ENCODE measurements at regions not wholly inside any gene's neighbourhood (a gene's known extent, or its start where the extent isn't known, plus 50 kb on each side); places are given as distances from the start of the nearest gene placed in this dataset.

DNA sequence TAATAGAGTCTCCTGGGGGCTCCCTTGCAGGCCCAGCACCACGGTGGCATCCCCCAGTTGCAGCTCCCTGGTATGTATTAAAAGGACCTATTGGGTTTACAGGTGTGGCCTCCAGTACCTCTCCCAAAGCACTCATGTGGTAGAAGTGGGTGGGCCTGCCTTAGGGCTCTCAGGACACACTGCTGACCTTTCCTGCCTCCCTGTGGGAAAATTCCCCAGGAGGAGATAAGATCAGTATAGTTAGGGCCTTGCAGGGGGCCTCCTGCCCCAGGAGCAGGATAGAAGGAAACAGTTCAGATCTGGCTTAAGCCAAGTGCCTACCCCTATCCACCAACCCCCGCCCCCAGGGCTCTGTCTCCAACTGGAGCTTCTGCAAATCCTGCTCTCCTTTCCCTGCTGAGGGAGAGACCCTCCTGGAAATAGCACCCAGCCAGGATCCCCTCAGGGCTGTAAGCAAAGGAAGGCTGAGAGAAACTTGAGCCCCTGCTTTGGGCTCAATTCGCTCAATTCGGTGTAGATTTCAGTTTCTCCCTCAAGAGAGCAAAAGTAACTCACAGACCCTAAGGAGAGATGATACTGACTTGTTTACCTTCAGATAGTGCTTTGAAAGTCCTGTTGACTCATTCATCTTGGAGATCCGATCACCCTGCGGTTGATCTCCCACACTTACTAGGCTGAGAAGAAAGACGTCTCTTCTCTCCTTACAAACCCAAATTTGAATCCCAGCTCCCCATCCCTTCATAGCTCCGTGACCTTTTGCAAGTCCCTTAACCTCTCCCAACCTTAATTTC is 130.6 kb downstream of the WDR11 start:
- no peak overlapping the region for H3K4me3 ChIP-seq (ENCODE audit: low read length)
- no peak for DNase-seq (ENCODE audit: low read depth, low spot score)

DNA sequence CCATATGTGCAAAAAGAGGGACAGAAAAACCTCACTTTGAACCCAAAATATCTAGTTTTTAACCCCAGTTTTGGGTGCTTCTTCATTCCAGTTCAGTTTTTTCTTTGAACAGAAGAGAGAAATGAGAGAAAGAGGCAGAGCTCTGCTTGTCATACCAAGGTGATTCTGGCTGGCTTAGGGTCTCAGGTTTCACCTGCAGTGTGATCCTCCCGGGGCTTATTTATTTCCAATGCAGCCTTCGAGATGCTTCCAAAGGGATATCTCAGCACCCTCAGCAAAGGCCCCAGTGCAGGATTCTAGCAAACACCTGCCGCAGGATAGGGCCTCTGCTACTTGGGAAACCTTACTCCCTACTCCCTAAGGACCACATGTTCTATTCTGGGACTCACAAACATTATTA is 131.3 kb downstream of the WDR11 start:
- H3K4me3 ChIP-seq (ENCODE audit: low read length) = no peak overlapping the region
- DNase-seq (ENCODE audit: low read depth, low spot score) = no peak

DNA sequence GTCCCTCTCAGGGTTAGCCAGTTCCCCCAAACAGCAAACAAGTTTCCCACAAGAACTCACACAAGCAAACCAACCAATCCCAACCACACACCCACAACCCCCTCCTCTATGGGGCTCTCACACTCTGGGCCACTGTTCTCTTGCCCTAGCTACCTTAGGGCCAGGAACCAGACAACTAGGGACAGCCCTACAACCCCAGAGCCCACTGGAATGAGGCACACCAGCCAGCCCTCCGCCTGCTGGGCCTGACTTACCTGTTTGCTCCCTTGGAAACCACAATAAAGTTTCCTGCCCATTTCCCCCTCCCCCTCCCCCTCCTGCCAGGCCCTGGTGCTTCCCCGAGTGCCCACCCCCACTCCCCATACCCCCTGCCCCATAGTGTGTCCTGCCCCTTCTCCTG is 132.6 kb downstream of the WDR11 start:
- no peak for DNase-seq (ENCODE audit: low read depth, low spot score)
- no peak overlapping the region for H3K4me3 ChIP-seq (ENCODE audit: low read length)

- no peak overlapping the region for H3K4me3 ChIP-seq (ENCODE audit: low read length)
- no peak for DNase-seq (ENCODE audit: low read depth, low spot score)
These were observed 133.1 kb downstream of the WDR11 start for GRCh38 chr10:120984221-120984620.

- no peak for DNase-seq (ENCODE audit: low read depth, low spot score)
These were observed 136.2 kb downstream of the WDR11 start for GRCh38 chr10:120987359-120987758.

GRCh38 chr10:120988751-120989150 is 137.6 kb downstream of the WDR11 start:
- H3K4me3 ChIP-seq (ENCODE audit: low read length) = no peak overlapping the region
- DNase-seq (ENCODE audit: low read depth, low spot score) = no peak

More at GRCh38 chr10:120987359-120987758, 136.2 kb downstream of the WDR11 start:
- no peak overlapping the region for H3K4me3 ChIP-seq (ENCODE audit: low read length)

DNA sequence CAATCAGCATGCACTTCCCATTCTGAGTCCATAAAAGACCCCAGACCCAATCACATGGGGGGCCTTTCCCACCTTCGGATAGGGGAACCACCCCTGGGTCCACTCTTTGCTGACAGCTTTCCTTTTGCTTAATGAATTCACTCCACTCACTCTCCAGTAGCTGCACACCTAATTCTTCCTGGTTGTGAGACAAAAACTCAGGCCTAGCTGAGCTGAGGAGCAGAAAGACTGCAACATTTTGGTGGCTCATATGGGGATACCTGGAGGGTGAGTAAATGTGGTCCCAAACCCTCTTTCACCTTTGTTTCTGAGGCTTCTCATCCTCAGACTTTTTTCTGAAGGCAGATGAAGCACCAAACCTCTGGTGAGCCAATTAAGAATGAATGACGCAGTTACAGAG is 138.1 kb downstream of the WDR11 start:
- DNase-seq (ENCODE audit: low read depth, low spot score) = no peak

DNA sequence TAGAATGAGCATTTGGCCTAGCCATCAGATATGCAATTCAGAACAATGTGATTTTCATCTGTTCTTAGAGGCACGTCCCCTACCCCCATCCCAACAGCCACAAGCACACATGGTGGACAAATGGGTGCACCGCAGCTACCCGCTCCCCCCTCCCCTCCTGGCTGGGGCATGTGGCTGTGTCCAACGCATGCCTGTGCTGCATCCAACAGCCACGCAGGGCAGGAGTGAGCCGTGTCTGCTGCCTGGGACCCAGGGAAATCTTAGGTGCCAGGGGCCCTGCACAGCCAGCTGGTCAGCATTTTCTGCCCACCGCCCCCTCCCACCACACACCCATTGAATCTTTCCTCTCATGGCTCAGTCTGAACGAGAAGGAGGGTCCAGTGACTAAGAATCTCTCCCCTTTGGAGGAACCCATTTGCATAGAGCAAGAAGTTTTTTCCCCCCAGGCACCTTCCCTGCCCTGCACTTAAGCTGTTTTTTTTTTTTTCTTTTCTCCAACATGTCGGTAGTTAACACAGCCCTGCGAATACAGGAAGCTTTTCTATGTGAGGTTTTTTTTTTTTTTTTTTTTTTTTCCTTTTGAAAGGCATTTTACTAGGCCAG is 138.9 kb downstream of the WDR11 start:
- no peak for DNase-seq (ENCODE audit: low read depth, low spot score)
- H3K4me3 ChIP-seq (ENCODE audit: low read length) = no peak overlapping the region

More for the DNA sequence above, 138.1 kb downstream of the WDR11 start:
- H3K4me3 ChIP-seq (ENCODE audit: low read length) = no peak overlapping the region

DNA sequence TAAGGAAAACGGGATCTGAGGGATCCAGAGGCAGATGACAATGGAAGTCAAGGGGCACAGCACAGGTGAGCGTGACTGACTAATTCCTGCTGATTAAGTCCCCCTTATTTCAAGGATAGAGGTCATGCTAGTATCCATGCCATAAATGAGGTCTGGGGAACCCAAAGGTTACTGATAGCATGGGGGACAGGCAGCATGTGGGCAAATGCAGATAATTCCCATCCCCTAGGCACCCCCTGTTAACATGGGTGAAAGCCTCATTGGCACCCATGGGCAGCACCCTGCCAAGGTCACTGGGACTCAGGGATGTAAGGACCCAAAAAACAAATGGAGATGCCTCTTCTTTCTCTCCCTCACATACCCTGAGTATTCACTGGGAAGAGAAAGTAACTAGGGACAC is 139.7 kb downstream of the WDR11 start:
- DNase-seq (ENCODE audit: low read depth, low spot score) = no peak
- H3K4me3 ChIP-seq (ENCODE audit: low read length) = no peak overlapping the region

GRCh38 chr10:120993089-120993488 is 141.9 kb downstream of the WDR11 start:
- no peak overlapping the region for H3K4me3 ChIP-seq (ENCODE audit: low read length)
- no peak for DNase-seq (ENCODE audit: low read depth, low spot score)

DNA sequence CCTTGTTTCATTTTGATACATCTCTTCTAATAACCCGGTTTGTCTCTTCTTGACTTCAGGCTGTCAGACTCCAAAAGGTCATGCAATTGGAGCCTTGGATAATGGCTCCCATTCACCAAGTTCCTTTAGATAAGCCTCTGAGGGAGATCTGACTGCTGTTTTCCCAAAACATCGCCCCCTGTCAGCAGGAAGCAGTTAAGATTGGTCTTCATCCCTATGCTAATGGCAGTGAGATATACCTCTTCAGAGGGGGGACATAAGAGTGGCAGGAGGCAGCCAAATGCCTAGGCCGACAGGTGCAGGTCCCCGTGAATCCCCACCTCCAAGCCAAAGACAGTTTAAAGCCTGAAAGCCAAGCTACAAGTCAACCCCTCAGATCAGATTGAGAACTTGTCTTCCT is 144.6 kb downstream of the WDR11 start:
- no peak for DNase-seq (ENCODE audit: low read depth, low spot score)
- no peak overlapping the region for H3K4me3 ChIP-seq (ENCODE audit: low read length)

- no peak overlapping the region for H3K4me3 ChIP-seq (ENCODE audit: low read length)
- no peak for DNase-seq (ENCODE audit: low read depth, low spot score)
These were observed 145.4 kb downstream of the WDR11 start for GRCh38 chr10:120996456-120997034.

DNA sequence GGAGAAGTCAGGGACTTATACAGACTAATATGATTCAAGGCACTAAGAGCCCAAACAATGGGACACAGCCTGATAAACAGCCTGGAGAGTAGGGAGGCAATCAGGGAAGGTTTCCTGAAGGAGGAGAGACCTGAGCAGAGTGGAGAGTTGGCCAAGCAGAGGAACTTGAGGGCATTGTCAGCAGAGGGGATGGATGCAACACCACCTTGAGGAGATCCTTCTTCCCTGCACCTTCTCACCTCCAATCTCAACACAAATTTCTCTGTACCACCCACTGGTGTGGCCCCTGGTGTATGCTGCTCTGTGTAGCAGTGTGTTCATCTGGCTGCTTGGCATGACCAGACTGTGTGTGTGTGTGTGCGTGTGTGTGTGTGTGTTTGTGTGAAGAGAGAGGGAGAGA is 146.2 kb downstream of the WDR11 start:
- DNase-seq (ENCODE audit: low read depth, low spot score) = no peak
- no peak overlapping the region for H3K4me3 ChIP-seq (ENCODE audit: low read length)

DNA sequence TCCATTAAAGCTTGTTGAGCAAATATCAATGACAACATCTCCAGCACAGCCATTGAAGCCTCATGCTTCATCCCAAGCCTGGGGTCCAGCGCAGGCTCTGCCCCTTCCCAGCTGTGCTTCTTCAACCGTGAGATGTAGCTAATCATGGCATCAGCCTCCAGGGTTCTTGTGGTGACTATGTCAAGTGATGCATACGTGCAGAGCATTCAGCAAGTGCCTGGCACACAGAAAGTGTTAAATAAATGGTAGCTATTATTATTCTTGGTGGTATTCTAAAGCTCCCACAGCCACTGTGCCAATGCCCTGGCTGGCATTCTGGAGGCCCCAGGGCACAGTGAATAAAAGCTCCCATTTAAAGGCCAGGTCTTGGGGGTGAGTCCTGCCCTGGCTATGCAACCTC is 146.6 kb downstream of the WDR11 start:
- H3K4me3 ChIP-seq (ENCODE audit: low read length) = no peak overlapping the region
- DNase-seq (ENCODE audit: low read depth, low spot score) = no peak

GRCh38 chr10:120998251-120998650 is 147.1 kb downstream of the WDR11 start:
- no peak for DNase-seq (ENCODE audit: low read depth, low spot score)

GRCh38 chr10:120998782-120999285 is 147.7 kb downstream of the WDR11 start:
- DNase-seq (ENCODE audit: low read depth, low spot score) = no peak
- no peak overlapping the region for H3K4me3 ChIP-seq (ENCODE audit: low read length)

More at GRCh38 chr10:120998251-120998650, 147.1 kb downstream of the WDR11 start:
- no peak overlapping the region for H3K4me3 ChIP-seq (ENCODE audit: low read length)

DNA sequence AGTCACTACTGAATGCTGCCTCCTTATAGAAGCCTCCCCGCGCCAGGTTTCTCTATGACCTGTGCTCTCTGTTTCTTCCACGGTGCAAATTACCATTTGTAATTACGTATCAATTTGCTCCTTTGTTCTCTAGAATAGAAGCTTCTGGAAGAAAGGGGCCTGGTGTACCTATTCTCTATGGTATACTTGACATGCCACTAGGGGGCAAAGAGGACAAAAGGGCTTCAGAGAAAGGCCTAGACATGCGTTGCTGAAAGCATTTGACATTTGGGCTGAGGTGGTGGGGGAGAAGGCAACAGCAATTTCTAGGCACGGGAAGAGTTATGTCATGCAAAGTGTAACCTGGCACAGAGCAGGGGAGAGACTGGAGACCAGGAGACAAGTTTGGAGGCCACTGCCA is 148.7 kb downstream of the WDR11 start:
- no peak overlapping the region for H3K4me3 ChIP-seq (ENCODE audit: low read length)
- no peak for DNase-seq (ENCODE audit: low read depth, low spot score)

- no peak overlapping the region for H3K4me3 ChIP-seq (ENCODE audit: low read length)
- DNase-seq (ENCODE audit: low read depth, low spot score) = no peak
These were observed 151.5 kb downstream of the WDR11 start for GRCh38 chr10:121002586-121003205.

DNA sequence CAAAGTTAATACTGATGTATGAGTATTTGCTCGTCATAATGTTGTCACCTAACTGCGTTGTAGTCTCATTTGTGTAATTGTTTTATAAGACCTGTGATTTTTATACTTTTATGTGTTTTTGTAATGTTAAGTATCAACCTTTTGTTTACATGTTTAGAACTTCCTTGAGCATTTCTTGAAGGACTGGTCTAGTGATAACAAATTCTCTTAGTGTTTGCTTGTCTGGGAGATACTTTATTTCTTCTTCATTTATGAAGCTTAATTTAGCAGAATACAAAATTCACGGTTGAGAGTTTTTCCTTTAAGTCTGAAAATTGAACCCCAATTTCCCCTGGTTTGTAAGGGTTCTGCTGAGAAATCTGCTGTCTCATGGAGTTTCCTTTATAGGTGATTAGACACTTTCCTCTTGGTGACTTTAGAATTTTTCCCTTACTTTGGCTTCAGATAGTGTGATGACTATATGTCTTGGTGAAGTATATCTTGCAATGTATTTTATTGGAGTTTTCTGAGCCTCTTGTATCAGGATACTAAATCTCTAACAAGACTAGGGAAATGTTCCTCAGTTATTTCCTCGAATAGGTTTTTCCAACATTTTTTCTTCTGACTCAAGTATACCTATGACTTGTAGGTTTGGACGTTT is 154.9 kb downstream of the WDR11 start:
- no peak overlapping the region for H3K4me3 ChIP-seq (ENCODE audit: low read length)
- no peak for DNase-seq (ENCODE audit: low read depth, low spot score)

Measured in Jurkat, Clone E6-1 (cell line).